ENCODE measurements at regions not wholly inside any gene's neighbourhood (a gene's known extent, or its start where the extent isn't known, plus 50 kb on each side); places are given as distances from the start of the nearest gene placed in this dataset.

DNA sequence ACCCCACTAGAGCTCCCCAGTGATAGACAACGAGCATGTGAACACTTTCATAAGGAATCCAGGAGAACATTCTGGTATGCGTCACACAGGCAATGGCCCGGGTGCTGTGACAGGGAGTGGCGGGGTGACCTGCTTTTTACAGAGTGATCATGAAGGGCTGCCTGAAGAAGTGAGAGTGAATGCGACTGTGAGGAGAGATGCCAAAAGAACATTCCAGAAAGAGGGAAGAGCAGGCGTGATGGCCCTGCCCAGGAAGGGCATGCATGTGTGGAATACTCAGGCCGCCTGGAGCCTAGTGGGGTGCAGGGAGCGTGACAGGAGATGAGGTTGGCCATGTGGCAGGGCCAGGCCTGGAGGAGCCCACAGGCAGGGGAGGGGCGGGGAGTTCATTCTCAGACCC is 53.8 kb downstream of the FZD10 start:
- no peaks in the 10 kb centered on the region for H3K27me3 ChIP-seq (ENCODE audit: control insufficient read depth, insufficient read depth, low read length)
- no peaks in the 10 kb centered on the region for H3K4me1 ChIP-seq (ENCODE audit: control insufficient read depth, insufficient read depth, low read length)
- H3K9ac ChIP-seq (ENCODE audit: low read length), result no peak overlapping the region
- H3K36me3 ChIP-seq (ENCODE audit: control insufficient read depth, insufficient read depth, low read length), result no peaks in the 10 kb centered on the region
- H3K4me3 ChIP-seq (ENCODE audit: low read length), result no peak overlapping the region
- H3K9me3 ChIP-seq (ENCODE audit: control insufficient read depth, low read length), result no peaks in the 10 kb centered on the region

DNA sequence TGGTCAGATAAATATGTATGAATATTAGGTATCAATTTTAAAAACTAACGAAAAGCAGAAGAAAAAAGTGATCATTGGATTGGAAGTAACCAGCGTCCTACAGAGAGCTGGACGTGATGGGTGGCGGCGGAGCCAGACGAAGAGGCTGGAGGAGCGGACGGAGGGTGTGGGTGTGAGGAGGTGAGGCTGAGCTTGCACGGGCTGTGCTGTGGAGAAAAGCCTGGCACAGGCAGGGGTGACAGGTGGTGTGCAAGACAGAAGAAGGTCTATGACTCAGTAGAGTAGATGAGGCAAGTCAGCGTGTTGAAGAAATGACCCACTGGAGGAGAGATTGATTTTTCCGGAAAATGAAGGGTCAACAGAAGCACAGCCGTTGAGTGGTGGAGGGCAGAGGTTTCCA is 56.4 kb downstream of the FZD10 start:
- no peak overlapping the region for H3K9ac ChIP-seq (ENCODE audit: low read length)
- H3K36me3 ChIP-seq (ENCODE audit: control insufficient read depth, insufficient read depth, low read length), result no peaks in the 10 kb centered on the region
- no peaks in the 10 kb centered on the region for H3K4me1 ChIP-seq (ENCODE audit: control insufficient read depth, insufficient read depth, low read length)
- H3K9me3 ChIP-seq (ENCODE audit: control insufficient read depth, low read length), result no peaks in the 10 kb centered on the region
- no peak overlapping the region for H3K4me3 ChIP-seq (ENCODE audit: low read length)
- H3K27me3 ChIP-seq (ENCODE audit: control insufficient read depth, insufficient read depth, low read length), result no peaks in the 10 kb centered on the region

DNA sequence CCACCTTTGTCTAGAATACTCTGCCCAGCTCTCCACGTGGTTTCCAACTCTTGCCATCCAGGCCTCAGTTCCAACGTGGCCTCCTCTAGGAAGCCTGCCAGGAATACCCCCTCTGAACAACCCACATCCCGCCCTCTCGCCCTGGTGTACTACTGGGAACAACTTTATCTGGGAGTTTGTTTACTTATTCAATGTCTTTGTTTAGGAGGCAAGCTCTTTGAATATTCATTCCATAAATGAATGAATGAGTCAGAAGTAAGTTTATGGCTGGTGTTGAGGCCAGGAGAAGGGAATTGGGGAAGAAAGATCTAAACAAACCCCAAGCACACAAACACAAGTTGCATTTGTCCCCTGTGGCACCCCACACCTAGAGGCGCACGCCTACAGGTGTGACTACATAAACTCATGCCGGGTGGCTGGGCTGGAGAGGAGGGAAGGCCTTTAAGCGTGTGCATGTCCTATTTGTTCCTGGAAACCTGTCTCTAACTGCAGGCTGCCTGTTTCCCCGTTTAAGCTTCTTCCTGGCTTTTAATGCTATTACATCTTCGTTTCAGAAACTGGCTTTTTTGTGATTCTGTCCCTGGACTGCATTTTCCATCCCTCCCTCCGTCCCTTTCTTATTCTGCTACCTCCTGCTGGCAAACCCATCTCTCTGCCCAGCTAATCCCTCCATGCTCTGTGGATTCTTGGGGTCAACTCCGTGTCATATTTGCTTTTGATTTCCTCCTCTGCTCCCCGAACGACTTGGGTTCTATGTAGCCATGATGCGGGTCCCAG is 57.9 kb downstream of the FZD10 start:
- no peak overlapping the region for H3K9ac ChIP-seq (ENCODE audit: low read length)
- H3K27me3 ChIP-seq (ENCODE audit: control insufficient read depth, insufficient read depth, low read length), result no peaks in the 10 kb centered on the region
- H3K36me3 ChIP-seq (ENCODE audit: control insufficient read depth, insufficient read depth, low read length), result no peaks in the 10 kb centered on the region
- no peaks in the 10 kb centered on the region for H3K4me1 ChIP-seq (ENCODE audit: control insufficient read depth, insufficient read depth, low read length)
- no peak overlapping the region for H3K4me3 ChIP-seq (ENCODE audit: low read length)
- H3K9me3 ChIP-seq (ENCODE audit: control insufficient read depth, low read length), result no peaks in the 10 kb centered on the region

DNA sequence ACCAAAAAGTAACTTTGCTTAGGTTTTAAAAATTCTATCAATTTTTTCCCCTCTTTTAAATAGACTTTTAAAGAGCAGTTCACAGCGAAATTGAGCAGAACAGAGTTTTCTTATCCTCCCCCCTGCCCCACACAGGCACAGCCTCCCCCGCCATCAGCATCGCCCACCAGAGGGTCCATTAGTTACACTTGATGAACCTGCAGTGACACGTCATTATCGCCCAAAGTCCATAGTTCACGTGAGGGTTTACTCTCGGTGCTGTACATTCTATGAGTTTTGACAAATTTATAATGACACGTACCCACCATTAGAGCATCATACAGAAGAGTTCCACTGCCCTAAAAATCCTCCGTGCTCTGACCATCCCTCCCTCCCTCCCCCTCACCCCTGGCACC is 58.4 kb downstream of the FZD10 start:
- H3K36me3 ChIP-seq (ENCODE audit: control insufficient read depth, insufficient read depth, low read length), result no peaks in the 10 kb centered on the region
- H3K9ac ChIP-seq (ENCODE audit: low read length), result no peak overlapping the region
- no peaks in the 10 kb centered on the region for H3K4me1 ChIP-seq (ENCODE audit: control insufficient read depth, insufficient read depth, low read length)
- H3K4me3 ChIP-seq (ENCODE audit: low read length), result no peak overlapping the region
- no peaks in the 10 kb centered on the region for H3K27me3 ChIP-seq (ENCODE audit: control insufficient read depth, insufficient read depth, low read length)
- no peaks in the 10 kb centered on the region for H3K9me3 ChIP-seq (ENCODE audit: control insufficient read depth, low read length)

DNA sequence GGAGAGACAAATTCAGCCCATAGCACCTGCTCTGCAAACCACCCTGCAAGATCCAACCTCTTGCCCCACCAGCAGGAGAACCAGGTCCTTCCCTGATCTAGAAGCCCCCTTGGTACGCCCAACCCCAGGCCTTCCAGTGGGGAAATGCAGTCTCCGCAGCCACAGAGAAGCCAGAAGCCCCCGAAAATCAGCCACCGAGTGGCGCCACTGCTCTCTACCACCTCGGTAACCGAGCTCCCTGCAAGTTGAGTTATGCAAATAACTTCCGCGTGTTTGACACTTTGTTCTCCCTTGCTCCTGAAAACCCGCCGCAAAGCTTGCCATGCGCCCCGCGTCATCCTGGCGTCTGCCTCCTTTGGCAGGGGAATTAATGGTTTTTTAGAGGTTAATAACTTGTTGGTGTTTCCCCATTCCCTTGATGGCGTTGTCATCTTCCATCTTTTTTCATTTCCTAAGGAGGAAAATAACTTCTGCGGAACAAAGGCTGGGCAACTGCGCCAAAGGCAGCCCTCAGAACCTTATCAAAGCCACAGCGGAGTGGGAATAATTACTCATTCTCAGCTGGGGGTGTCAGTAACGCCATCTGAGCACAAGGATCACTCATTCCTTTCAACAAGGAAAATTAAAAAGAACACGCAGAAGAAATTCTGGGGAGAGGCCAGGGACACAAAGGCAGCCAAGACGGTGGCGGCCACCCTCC is 60.4 kb downstream of the FZD10 start:
- H3K4me3 ChIP-seq (ENCODE audit: low read length), result no peak overlapping the region
- H3K9me3 ChIP-seq (ENCODE audit: control insufficient read depth, low read length), result no peaks in the 10 kb centered on the region
- no peaks in the 10 kb centered on the region for H3K27me3 ChIP-seq (ENCODE audit: control insufficient read depth, insufficient read depth, low read length)
- no peaks in the 10 kb centered on the region for H3K4me1 ChIP-seq (ENCODE audit: control insufficient read depth, insufficient read depth, low read length)
- no peaks in the 10 kb centered on the region for H3K36me3 ChIP-seq (ENCODE audit: control insufficient read depth, insufficient read depth, low read length)
- H3K9ac ChIP-seq (ENCODE audit: low read length), result peak overlapping the region; percentile 38

DNA sequence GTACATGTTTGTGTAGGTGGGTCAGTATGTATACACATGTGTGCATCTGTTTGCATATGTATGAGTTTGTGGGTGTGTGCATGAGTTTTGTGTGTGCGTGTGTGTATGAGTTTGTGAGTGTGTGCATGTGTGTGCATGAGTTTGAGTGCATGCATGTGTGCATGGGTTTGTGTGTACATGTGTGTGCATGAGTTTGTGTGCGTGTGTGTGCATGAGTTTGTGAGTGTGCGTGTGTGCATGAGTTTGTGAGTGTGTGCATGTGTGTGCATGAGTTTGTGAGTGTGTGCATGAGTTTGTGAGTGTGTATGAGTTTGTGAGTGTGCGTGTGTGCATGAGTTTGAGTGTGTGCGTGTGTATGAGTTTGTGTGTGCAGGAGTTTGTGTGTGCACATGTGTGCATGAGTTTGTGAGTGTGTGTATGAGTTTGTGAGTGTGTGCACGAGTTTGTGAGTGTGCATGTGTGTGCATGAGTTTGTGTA is 61.5 kb downstream of the FZD10 start:
- H3K36me3 ChIP-seq (ENCODE audit: control insufficient read depth, insufficient read depth, low read length), result no peaks in the 10 kb centered on the region
- no peaks in the 10 kb centered on the region for H3K9me3 ChIP-seq (ENCODE audit: control insufficient read depth, low read length)
- no peak overlapping the region for H3K4me3 ChIP-seq (ENCODE audit: low read length)
- H3K4me1 ChIP-seq (ENCODE audit: control insufficient read depth, insufficient read depth, low read length), result no peaks in the 10 kb centered on the region
- H3K27me3 ChIP-seq (ENCODE audit: control insufficient read depth, insufficient read depth, low read length), result no peaks in the 10 kb centered on the region
- no peak overlapping the region for H3K9ac ChIP-seq (ENCODE audit: low read length)

DNA sequence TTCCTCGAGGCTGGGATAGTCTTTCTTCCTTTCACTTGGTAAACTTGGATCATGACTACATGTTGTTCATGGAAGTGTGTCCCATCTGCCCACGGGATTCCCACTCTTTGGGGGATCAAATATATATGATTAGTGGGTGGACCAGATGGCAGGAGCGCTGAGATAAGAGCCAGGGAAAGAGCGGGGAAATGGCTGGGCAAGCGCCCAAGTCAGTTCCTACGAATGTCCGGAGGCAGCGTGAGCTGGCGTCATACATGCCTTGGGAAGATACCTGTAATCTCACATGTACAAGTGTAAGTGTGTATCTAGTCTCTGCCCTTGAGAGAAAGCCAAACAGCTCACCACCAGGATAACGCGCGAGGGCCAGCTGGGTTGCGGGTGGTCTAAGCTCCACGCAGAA is 62.3 kb downstream of the FZD10 start:
- no peaks in the 10 kb centered on the region for H3K9me3 ChIP-seq (ENCODE audit: control insufficient read depth, low read length)
- no peak overlapping the region for H3K4me3 ChIP-seq (ENCODE audit: low read length)
- H3K27me3 ChIP-seq (ENCODE audit: control insufficient read depth, insufficient read depth, low read length), result no peaks in the 10 kb centered on the region
- no peaks in the 10 kb centered on the region for H3K36me3 ChIP-seq (ENCODE audit: control insufficient read depth, insufficient read depth, low read length)
- no peaks in the 10 kb centered on the region for H3K4me1 ChIP-seq (ENCODE audit: control insufficient read depth, insufficient read depth, low read length)
- no peak overlapping the region for H3K9ac ChIP-seq (ENCODE audit: low read length)

DNA sequence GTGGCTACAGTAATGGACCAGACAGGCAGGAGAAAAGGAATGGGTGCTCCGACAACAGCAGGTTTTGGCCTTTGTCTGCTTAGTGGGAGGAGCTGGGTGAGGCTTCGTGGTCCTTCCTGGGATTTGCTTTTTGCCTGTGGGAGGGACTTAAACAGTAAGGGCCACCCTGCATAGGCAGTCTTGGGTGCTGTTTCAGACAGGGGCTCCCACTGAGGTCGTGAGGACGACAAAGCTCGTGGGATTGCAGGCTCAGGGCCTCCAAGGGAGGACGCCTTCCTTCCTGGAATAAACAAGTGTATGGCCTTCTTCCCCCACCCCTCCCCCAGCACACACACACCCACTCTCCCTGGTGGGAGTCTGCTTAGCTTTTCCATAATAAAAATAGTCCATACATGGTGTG is 63.1 kb downstream of the FZD10 start:
- no peaks in the 10 kb centered on the region for H3K27me3 ChIP-seq (ENCODE audit: control insufficient read depth, insufficient read depth, low read length)
- H3K4me3 ChIP-seq (ENCODE audit: low read length), result no peak overlapping the region
- no peaks in the 10 kb centered on the region for H3K36me3 ChIP-seq (ENCODE audit: control insufficient read depth, insufficient read depth, low read length)
- H3K9me3 ChIP-seq (ENCODE audit: control insufficient read depth, low read length), result no peaks in the 10 kb centered on the region
- H3K9ac ChIP-seq (ENCODE audit: low read length), result no peak overlapping the region
- no peaks in the 10 kb centered on the region for H3K4me1 ChIP-seq (ENCODE audit: control insufficient read depth, insufficient read depth, low read length)

DNA sequence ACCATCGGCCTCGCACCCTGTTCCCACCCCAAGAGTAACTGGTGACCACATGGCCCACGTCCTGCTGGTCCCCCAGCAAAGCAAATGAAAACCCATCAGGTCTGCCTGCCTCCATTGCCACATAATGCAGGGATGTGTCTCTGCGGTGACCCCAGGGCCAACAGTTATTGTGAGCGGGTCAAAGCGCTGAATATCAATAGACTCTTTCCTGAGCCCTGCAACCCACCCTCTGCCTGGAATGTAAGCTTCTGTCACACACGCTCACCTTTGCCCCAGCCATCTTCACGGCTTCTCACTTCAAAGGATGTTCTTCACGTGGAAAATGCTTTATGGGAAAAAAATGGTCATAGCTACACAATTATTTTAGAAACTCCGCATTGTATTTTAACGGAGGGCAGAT is 63.9 kb downstream of the FZD10 start:
- no peaks in the 10 kb centered on the region for H3K4me1 ChIP-seq (ENCODE audit: control insufficient read depth, insufficient read depth, low read length)
- no peak overlapping the region for H3K9ac ChIP-seq (ENCODE audit: low read length)
- H3K27me3 ChIP-seq (ENCODE audit: control insufficient read depth, insufficient read depth, low read length), result no peaks in the 10 kb centered on the region
- no peaks in the 10 kb centered on the region for H3K36me3 ChIP-seq (ENCODE audit: control insufficient read depth, insufficient read depth, low read length)
- H3K4me3 ChIP-seq (ENCODE audit: low read length), result no peak overlapping the region
- no peaks in the 10 kb centered on the region for H3K9me3 ChIP-seq (ENCODE audit: control insufficient read depth, low read length)

DNA sequence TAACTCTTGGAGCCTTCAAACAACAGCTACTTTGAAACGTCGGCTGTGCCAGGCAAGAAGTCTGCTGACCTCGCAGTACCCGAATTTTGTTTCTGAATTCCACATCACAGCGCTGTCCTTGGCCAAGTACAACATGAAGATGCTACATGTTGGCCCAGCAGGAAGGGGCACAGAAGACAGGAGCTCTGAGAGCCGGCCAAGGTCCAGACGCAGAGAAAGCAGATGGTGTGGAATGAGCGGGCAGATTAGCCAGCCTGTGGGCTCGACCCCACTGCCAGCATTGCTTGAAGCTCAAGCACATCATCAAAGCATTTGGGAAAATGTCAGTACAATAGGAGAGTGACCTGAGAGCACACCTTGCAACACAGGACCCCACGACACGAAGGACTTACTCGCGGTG is 64.5 kb downstream of the FZD10 start:
- no peaks in the 10 kb centered on the region for H3K27me3 ChIP-seq (ENCODE audit: control insufficient read depth, insufficient read depth, low read length)
- H3K4me3 ChIP-seq (ENCODE audit: low read length), result no peak overlapping the region
- no peaks in the 10 kb centered on the region for H3K36me3 ChIP-seq (ENCODE audit: control insufficient read depth, insufficient read depth, low read length)
- H3K9ac ChIP-seq (ENCODE audit: low read length), result no peak overlapping the region
- H3K4me1 ChIP-seq (ENCODE audit: control insufficient read depth, insufficient read depth, low read length), result no peaks in the 10 kb centered on the region
- no peaks in the 10 kb centered on the region for H3K9me3 ChIP-seq (ENCODE audit: control insufficient read depth, low read length)

DNA sequence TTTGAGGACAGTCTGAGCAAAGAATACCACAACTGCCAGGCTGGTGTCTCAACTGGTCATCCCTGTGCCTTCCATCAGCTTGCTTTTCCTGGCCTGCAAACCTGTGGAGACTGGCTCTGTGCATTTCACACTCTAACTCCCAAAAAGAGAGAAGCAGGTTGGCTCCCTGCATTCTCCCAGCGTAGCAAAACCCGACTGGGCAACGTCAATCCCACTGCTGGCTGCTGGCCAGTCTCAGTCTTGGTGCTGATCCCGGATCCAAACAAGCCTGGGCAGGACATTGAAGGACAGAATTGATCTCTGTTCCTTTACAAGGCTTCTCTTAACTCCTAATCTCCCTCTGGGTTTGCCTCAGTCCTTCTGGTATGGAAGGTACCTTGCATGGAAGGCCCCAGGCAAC is 65.4 kb downstream of the FZD10 start:
- Histone ChIP-seq H3K27me3 (ENCODE audit: control insufficient read depth, insufficient read depth, low read length) (no peaks in the 10 kb centered on the region), H3K36me3 (ENCODE audit: control insufficient read depth, insufficient read depth, low read length) (no peaks in the 10 kb centered on the region), H3K9ac (ENCODE audit: low read length) (no peak overlapping the region), H3K4me3 (ENCODE audit: low read length) (no peak overlapping the region), H3K9me3 (ENCODE audit: control insufficient read depth, low read length) (no peaks in the 10 kb centered on the region), H3K4me1 (ENCODE audit: control insufficient read depth, insufficient read depth, low read length) (no peaks in the 10 kb centered on the region)

DNA sequence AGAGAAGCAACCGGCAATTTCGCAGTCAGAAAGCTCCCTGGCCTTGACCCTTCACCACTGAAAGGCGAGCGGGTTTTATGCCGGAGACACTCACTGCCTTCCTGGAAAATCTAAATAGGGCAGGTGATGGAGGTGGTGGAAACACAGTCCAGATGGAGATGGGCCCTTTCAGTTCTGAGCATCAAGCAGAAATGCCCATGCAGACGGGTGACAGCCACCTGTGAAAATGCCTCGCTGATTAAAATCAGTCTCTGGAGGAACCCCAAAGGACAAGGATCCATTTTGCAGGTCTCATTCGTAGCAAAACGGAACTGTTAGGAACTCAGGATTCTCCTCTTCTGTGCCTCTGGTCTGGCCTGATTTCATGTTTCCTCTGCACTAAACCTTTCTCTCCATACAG is 74.2 kb downstream of the FZD10 start:
- H3K4me3 ChIP-seq (ENCODE audit: low read length), result no peak overlapping the region
- no peaks in the 10 kb centered on the region for H3K9me3 ChIP-seq (ENCODE audit: control insufficient read depth, low read length)
- no peaks in the 10 kb centered on the region for H3K36me3 ChIP-seq (ENCODE audit: control insufficient read depth, insufficient read depth, low read length)
- no peak overlapping the region for H3K9ac ChIP-seq (ENCODE audit: low read length)
- H3K27me3 ChIP-seq (ENCODE audit: control insufficient read depth, insufficient read depth, low read length), result no peaks in the 10 kb centered on the region
- no peaks in the 10 kb centered on the region for H3K4me1 ChIP-seq (ENCODE audit: control insufficient read depth, insufficient read depth, low read length)
